ENCODE measurements at regions not wholly inside any gene's neighbourhood (a gene's known extent, or its start where the extent isn't known, plus 50 kb on each side); places are given as distances from the start of the nearest gene placed in this dataset.
"Not testable (repeated sequence)": the region's sequence is repeated elsewhere in the genome, so short reads cannot be mapped to it uniquely, and the experiment has no call there.

GRCh38 chr12:58009405-58010195 is 68.2 kb downstream of the ATP23 start:
- DNase-seq (ENCODE audit: low read depth), result no peak

- DNase-seq (ENCODE audit: low read depth), result no peak
These were observed 70.3 kb downstream of the ATP23 start for GRCh38 chr12:58011676-58012075.

- DNase-seq (ENCODE audit: low read depth), result not testable (repeated sequence)
These were observed 81.1 kb downstream of the ATP23 start for GRCh38 chr12:58022379-58023020.

- no peak for DNase-seq (ENCODE audit: low read depth)
These were observed 84.1 kb downstream of the ATP23 start for GRCh38 chr12:58025431-58025830.

GRCh38 chr12:58026426-58026825 is 85.1 kb downstream of the ATP23 start:
- DNase-seq (ENCODE audit: low read depth), result peak; percentile 5

GRCh38 chr12:58026897-58027891 is 85.8 kb downstream of the ATP23 start:
- peak; percentile 2 for DNase-seq (ENCODE audit: low read depth)

GRCh38 chr12:58028294-58028693 is 86.9 kb downstream of the ATP23 start:
- no peak for DNase-seq (ENCODE audit: low read depth)

- DNase-seq (ENCODE audit: low read depth), result no peak
These were observed 87.9 kb downstream of the ATP23 start for GRCh38 chr12:58029260-58029659.

- peak; percentile 47 for DNase-seq (ENCODE audit: low read depth)
These were observed 89.4 kb downstream of the ATP23 start for GRCh38 chr12:58030566-58031279.

GRCh38 chr12:58032156-58032555 is 90.8 kb downstream of the ATP23 start:
- no peak for DNase-seq (ENCODE audit: low read depth)

- DNase-seq (ENCODE audit: low read depth), result no peak
These were observed 92.5 kb downstream of the ATP23 start for GRCh38 chr12:58033831-58034230.

GRCh38 chr12:58034311-58034710 is 92.9 kb downstream of the ATP23 start:
- DNase-seq (ENCODE audit: low read depth), result no peak

- DNase-seq (ENCODE audit: low read depth), result no peak
These were observed 93.3 kb downstream of the ATP23 start for GRCh38 chr12:58034712-58035111.

GRCh38 chr12:58041441-58041840 is 100.1 kb downstream of the ATP23 start:
- DNase-seq (ENCODE audit: low read depth), result no peak

GRCh38 chr12:58044966-58045365 is 103.6 kb downstream of the ATP23 start:
- no peak for DNase-seq (ENCODE audit: low read depth)

GRCh38 chr12:58046271-58046670 is 104.9 kb downstream of the ATP23 start:
- peak; percentile 3 for DNase-seq (ENCODE audit: low read depth)

- DNase-seq (ENCODE audit: low read depth), result no peak
These were observed 110.0 kb downstream of the ATP23 start for GRCh38 chr12:58051378-58051777.

GRCh38 chr12:58064666-58065065 is 123.3 kb downstream of the ATP23 start:
- DNase-seq (ENCODE audit: low read depth), result no peak

GRCh38 chr12:58066296-58066695 is 124.9 kb downstream of the ATP23 start:
- DNase-seq (ENCODE audit: low read depth), result no peak

GRCh38 chr12:58067610-58068387 is 126.4 kb downstream of the ATP23 start:
- DNase-seq (ENCODE audit: low read depth), result peak; percentile 5
